Right forelimb (tissue), 1 donor: ENCODE measurements at regions not wholly inside any gene's neighbourhood (a gene's known extent, or its start where the extent isn't known, plus 50 kb on each side); places are given as distances from the start of the nearest gene placed in this dataset.
"Not testable (repeated sequence)": the region's sequence is repeated elsewhere in the genome, so short reads cannot be mapped to it uniquely, and the experiment has no call there.

Experiments
- DNase-seq: peaks from one replicate; pipeline ENCODE4 v3.0.0-alpha.2; 2018

GRCh38 chr7:110531186-110531585 lies 559.7 kb upstream of the LRRN3 start:
- no peak for DNase-seq

DNA sequence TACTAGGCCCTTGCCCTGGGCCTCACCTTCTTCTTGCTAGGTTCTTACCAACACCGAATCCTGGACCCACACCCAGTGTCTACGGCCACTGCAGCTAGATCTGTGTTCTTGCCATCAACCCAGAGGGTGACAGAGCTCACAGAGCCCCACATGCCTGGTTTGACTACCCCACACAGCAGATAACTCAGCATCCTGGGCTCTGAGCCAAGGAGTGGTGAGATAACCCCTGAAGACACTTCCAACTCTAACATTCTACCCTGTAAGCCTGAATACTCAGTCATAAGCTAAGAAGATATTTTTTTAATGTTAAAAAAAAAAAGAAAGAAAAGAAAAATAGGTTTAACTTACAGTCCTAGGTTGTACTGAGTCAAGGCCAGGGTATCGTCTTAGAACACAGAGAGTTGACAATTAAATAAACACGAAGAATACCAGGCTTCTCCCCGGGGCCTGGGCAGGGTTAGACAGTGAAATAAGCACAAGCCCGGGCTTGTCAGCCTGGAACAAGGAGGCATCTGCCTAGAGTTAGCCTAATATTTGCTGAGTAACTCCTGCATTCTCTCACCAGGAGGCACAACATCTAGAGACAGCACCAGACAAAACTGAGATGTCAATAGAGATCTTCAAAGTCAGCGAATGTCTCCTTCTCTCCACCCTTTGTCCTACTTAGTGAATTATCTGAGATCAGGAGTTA lies 556.5 kb upstream of the LRRN3 start:
- no peak for DNase-seq

DNA sequence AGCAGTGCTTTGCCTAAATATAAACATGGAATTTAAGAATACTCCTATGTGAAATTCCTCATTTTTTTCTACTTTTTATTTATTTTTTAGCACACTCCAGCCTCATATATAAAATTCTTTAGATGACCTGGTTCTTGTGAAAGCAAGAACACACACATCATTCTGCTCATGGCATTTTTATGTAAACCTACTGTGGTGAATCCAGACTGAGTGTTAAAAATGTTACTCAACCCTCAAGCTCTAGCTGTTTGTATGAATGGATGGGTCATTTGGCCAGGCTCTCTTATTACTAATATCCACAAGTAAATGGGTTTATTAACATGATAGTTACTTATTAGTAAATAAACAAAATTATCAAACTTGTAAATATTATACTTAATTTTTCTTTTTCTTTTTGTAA lies 551.7 kb upstream of the LRRN3 start:
- no peak for DNase-seq

DNA sequence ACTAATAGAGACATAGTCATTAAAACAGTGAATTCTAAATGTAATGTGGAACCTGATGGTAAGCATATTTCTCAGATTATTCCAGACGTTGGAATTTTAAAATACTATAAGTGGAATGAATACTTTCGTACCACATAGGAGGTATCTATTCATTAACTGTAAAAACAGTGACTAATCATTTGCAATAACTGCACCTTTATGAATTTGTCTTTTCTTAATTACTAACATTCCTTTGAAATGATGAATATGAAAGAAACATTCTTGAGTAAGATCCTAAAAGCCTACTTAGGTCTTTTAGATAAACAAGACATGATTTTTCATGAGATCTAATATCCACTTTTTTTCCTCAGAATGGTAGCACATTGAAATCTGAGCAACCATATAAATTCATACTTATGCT lies 549.0 kb upstream of the LRRN3 start:
- DNase-seq = no peak

- no peak for DNase-seq
These were observed 546.7 kb upstream of the LRRN3 start for GRCh38 chr7:110544194-110544593.

DNA sequence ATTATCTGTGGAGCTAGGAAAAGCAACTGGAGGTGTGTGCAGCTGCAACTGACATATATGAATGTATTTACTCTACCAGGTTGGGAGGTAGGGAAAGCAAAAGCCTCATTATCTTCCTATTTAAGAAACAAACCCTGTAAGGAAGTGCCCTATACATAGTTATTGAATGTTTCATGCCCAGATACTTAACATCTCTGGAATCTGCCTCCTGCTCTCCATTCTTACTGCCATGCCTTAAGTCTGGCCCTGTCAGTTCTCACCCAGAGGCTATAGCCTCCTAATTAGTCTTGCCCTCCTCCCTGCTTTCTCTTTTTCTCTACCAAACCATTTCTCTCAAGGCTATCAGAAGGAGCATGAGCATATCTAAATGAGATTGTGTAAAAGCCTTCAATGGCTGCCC lies 542.6 kb upstream of the LRRN3 start:
- no peak for DNase-seq

- DNase-seq = no peak
These were observed 533.8 kb upstream of the LRRN3 start for GRCh38 chr7:110557136-110557535.

DNA sequence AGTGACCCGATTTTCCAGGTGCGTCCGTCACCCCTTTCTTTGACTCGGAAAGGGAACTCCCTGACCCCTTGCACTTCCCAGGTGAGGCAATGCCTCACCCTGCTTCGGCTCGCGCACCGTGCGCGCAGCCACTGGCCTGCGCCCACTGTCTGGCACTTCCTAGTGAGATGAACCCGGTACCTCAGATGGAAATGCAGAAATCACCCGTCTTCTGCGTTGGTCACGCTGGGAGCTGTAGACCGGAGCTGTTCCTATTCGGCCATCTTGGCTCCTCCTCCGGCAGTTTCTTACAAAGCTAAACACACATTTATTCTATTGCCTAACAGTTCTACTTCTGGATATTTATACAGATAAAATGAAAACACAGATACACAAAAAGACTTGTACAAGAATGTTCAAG lies 527.6 kb upstream of the LRRN3 start:
- DNase-seq = not testable (repeated sequence)

DNA sequence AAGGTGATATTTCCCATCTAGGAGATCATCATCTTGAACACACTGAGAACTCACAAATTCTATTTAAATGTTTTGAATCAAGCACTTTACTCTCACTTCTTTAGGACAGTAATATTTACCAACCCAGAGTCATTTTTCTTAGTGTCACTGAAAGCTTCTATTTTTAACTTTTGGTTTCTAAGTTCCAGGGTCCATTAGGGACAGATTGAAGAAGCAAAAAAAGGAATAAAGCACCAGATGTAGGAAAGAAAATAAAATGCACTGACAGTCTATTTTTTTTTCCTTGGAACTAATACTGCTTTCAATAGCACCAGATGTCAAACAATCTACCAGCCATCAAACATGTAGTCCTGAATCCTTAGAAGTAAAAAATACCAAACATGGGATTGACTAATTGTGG lies 526.7 kb upstream of the LRRN3 start:
- DNase-seq = no peak

GRCh38 chr7:110568388-110568787 lies 522.5 kb upstream of the LRRN3 start:
- no peak for DNase-seq

DNA sequence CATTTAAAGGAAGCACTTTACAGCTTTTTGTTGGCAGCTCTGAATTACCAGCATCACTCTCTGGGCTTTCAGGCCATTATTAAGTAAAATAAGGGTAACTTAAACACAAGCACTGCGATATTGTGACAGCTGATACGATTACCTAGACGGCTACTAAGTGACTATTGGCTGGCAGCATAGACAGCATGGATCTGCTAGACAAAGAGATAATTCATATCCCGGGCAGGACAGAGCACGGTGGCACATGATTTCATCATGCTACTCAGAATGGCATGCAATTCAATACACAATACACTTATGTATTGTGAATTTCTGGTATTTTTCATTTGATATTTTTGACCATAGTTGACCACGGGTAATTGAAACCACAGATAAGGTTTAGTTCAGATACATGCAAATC lies 522.0 kb upstream of the LRRN3 start:
- DNase-seq = no peak

DNA sequence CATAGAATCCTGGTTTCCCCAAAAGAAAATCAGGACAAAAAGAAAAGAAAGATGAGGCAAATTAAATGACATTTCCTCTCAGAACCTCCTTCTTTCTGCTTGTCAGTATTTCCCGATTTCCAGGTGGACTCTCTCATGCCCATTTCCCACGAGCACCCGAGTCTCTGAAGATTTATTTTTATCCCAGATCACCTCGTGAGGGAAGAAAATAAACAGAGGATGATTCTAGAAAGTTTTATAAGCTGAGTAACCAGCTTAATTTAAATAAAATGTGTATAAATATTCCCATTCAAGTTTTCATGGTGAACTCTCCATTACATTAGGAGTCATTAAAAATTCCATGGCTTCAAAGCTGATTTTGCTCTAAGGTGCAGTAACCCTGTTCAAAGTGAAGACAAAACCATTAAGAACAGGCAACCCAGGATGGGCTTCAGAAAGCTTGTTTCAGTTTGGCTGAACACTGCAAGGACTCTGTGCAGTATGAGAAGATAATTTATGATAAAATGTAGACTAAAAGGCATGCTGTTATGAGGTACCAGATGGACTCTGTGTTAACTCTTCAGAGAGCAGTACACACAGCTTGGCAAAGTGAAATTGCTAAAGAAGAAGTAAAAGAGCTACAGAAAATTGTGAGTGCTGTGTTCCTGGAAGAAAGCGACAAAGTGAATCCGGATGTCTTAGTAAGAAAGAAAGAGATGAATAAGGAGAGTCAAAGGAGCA lies 521.3 kb upstream of the LRRN3 start:
- no peak for DNase-seq

DNA sequence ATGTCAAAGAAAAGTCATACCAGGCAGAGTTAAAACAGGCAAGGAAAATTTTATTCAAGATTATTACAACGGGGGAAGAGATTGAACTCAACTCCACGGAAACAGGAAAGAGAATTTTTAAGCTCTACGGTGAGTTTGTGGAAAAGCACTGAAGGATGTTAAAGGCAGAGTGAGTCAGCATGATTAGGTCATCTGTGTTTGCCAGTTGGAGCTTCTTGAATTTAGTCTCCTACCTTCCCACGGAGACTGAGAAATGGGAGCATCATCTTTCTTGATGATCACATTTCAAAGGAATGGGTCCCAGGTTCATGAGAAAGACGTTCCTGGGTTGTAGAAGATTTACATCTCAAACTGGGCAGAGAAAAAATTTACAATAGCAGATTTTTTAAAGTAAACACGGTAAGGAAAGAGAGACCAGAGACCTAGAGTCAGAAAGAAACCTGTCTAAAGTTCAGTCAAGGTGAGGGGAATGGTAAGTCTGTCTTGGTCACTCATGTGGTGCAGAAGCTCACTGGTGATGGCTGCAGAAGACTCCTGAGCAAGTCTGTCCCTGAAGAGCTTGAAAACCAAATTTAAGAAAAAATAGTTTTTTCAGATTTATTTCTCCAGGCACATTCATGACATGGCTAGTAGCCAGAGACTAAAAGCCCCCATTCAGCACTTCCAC lies 516.9 kb upstream of the LRRN3 start:
- DNase-seq = no peak

DNA sequence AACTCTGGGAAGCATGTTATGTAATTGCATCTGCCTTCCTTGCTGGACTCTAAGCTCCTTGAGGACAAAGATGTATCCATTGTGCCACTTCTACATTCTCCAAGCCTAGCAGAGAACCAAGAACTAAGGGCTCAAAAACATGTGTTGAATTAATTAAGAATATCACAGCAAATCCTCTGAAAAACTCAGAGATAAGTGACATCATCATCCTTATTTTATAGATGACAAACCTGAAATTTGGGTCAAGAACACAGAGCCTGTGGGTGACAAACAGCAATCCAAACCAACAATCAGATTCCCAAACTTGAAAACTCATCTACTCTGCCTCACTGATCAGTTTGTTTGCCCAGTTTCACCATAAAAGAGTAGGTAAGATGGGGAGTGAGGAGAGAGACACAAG lies 503.6 kb upstream of the LRRN3 start:
- no peak for DNase-seq

GRCh38 chr7:110590415-110590814 lies 500.5 kb upstream of the LRRN3 start:
- no peak for DNase-seq

- DNase-seq = no peak
These were observed 499.6 kb upstream of the LRRN3 start for GRCh38 chr7:110591341-110591740.

DNA sequence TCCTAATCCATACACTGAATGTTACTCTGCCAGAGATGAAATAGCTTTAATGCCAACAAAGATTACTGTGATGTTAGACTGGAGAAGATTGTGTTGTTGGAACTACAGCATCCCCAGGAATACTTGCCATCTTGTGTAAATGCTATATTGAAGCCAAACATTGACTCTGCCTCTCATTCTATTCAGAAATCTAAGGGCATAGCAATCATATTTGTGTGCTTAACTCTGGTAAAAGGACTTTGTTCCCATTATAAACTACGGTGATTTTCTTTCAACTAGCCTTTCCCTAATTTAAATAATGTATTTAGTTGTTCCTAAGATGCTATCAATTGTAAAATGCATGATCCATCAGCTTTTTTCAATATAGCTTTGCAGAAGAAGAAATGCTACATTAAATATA lies 498.4 kb upstream of the LRRN3 start:
- DNase-seq = no peak

DNA sequence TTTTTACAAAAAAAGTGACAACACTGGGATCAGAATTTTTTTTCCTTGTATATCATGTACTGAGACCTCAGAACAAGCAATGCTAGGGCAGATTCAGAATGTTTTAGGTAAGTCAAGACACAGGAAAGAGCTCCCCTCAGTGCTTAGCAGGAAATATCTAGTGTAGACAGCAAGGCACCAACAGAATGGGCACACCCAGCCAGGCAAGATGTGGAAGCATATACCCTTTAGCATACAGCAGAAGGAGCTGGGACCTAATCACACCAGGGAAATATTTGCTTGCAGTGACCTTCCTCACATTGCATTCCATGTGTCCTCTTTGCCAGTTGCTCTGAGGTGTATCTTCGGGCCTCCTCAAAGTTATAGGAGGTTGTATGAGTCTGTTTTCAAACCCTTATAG lies 497.6 kb upstream of the LRRN3 start:
- DNase-seq = no peak

- no peak for DNase-seq
These were observed 495.2 kb upstream of the LRRN3 start for GRCh38 chr7:110595694-110596093.

- no peak for DNase-seq
These were observed 490.0 kb upstream of the LRRN3 start for GRCh38 chr7:110600956-110601355.

GRCh38 chr7:110601710-110602109 lies 489.2 kb upstream of the LRRN3 start:
- no peak for DNase-seq

DNA sequence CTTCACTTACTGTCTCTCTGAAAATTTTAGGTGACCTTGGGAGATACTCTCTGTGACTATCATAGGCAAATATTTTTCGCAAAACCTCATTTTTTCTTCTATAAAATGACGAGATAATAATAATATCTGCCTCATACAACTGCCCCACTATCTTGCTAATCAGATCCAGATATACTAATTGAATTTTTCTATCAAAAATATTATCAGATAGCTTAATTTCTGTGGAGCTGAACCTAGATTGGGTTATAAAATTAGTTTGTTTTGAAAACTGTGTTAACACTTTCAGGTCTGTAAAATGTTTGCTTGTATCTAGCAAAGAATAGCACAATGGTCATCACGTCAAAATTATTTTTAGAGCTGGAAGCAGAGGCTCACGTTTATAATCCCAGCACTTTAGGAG lies 486.7 kb upstream of the LRRN3 start:
- DNase-seq = no peak

- no peak for DNase-seq
These were observed 486.0 kb upstream of the LRRN3 start for GRCh38 chr7:110604885-110605284.
